T-helper 1 cell (primary cell): ENCODE measurements at regions not wholly inside any gene's neighbourhood (a gene's known extent, or its start where the extent isn't known, plus 50 kb on each side); places are given as distances from the start of the nearest gene placed in this dataset.

Experiments
- DNase-seq, 5 donors: peaks; one replicate each; pipeline ENCODE4 v3.0.0-alpha.2; 2012 to 2020

DNA sequence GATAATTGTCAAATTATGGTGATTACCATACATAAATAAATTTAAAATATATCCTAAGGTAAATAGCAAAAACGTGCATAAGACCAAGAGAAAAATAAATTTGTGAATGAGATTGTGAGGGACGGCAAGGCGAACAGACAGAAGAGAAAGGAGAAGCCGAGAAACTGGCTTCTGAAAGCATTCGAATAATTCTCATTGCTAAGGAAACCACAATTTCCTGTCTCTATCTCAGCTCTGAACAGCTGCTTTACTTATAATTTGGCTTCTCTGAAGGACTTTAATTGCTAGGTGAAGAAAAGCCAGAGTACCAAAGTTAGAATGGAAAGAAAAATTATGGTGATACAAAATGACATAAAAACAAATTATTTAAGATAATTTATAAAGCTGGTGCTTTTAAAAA, 79.0 kb upstream of the RGS17 start:
- DNase-seq = peak in 1 of 5 donors; percentile 13

DNA sequence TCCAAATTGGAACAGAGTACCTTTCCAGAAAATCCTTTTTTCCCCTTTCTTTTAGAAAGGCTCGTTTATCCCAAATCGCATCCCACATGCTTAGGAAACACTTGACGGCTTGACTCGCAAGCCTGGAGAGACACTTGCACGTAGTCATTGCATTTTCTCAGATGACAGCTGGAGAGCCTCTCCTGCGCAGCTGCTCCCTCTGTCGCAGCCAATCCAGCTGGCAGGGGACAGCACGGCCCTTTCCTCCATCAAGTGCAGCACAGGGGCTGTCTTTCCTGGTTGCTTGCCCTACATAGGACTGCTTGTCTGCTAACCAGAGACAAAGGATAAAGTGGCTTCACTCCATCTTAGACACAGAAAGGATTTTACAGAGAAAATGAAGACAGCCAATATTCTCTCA, 77.6 kb upstream of the RGS17 start:
- DNase-seq = no peak

DNA sequence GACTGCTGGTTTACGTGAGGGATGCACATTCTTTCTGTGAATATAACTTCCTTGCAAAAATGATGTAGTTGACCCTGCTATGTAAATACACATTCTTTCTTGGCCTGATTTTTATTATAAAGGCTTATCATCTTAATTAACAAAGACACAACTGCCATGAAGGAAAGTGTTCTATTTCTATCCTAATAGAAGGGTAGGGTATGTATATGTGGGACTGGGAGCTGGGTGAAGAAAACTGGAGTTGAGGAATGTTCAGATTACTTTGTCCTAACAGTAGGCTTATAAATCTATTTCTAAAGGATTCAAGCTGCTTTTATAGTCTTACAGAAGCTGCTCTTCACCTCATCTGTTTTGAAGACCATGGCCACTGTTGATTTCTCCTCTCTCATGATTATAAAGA, 76.5 kb upstream of the RGS17 start:
- DNase-seq = no peak

DNA sequence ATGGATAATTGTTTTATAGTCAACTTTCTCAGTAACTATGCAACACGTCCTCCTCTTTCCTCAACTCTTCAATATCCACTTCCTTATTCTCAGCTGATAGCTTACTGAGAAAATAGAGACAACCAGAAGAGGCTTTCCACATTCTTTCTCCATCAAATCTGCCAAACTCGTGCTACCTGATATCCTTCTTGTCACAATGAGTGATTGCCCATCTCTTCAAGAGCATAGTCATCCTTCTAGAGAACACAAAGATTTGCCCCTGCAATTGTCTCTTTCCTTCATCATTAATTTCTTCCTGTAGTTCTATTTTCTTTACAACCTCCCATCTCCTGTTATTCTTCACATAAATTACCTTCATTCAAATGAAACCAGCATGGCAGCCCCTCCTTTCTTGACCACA, 75.9 kb upstream of the RGS17 start:
- DNase-seq = no peak

DNA sequence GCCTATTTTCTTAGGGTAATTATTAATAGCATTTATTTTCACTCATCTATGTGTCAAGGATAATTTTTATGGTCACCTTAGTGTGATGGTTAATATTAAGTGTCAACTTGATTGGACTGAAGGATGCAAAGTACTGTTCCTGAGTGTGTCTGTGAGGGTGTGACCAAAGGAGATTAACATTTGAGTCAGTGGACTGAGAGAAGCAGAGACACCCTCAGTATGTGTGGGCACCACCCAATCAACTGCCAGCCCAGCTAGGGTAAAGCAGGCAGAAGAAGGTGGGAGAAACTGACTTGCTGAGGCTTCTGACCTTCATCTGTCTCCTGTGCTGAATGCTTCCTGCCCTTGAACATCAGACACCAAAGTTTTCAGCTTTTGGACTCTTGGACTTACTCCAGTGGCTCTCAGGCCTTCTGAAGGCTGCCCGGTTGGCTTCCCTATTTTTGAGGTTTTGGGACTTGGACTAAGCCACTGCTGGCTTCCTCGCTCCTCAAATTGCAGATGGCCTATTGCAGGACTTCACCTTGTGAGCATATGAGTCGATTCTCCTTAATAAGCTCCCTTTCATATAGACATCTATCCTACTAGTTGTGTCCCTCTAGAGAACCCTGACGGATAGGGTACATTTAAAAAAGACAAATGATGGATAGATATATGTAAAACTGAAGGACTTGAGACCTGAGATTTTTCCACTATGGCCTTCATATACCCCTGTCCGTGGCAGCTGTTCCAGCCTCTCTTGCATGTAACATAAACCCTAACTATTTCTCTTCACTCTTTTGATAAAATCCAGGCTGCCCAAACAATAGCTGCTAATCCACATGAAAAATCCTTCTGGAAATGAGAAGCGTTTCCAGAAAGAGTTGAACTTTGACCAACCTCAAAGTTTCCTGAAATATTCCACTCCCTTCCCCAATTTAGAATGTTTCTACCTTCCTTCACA, 62.1 kb upstream of the RGS17 start:
- no peak for DNase-seq

DNA sequence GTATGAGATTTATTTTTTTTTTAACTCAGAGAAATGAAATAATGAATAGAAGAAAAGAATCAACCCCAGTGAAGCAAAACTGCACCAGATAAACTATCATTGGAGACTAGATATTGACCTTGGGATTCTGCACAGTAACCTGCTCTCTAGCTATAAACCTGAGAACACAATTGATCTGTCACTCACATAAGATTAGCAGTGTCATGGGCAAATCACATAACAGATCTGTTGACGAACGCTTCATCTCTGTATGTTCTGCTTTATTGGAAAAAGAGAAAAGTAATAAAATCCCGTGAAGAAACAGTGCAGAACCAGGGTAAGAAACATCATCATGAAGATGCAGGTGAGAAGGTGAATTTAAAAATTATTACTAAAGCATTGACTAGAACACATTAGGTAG, 52.8 kb upstream of the RGS17 start:
- DNase-seq = no peak
